BJ (cell line): ENCODE measurements at regions not wholly inside any gene's neighbourhood (a gene's known extent, or its start where the extent isn't known, plus 50 kb on each side); places are given as distances from the start of the nearest gene placed in this dataset.

ENCODE experiments used
- CTCF ChIA-PET: fragments of 350-600 bp; formaldehyde crosslinking; extraction: SDS; loops from one replicate; lab custom pipeline; 2021; ENCODE audit warnings: antibody characterized with exemption, inconsistent platforms; lab: Yijun Ruan, JAX
- POLR2A ChIA-PET: fragments of 300-600 bp; sonication (Branson Sonifier 250); formaldehyde crosslinking; extraction: SDS; loops from one replicate; lab custom pipeline; 2021; ENCODE audit warnings: antibody characterized with exemption; lab: Charles Lee
- DNase-seq: peaks from one replicate; pipeline ENCODE4 v3.0.0-alpha.2; 2011; ENCODE audit warnings: low read depth
- H3K27me3 ChIP-seq: 2 replicates; pipeline ENCODE4 v1.6.0; 2011; ENCODE audit warnings: low read length; ENCODE audit not compliant: control insufficient read depth, insufficient read depth
- H3K36me3 ChIP-seq: 2 replicates; pipeline ENCODE4 v1.5.1; 2011; ENCODE audit warnings: low read length; ENCODE audit not compliant: control insufficient read depth, insufficient read depth
- H3K4me3 ChIP-seq: 2 replicates; pipeline ENCODE4 v1.5.1; 2011; ENCODE audit warnings: low read depth, mild to moderate bottlenecking, control low read depth, low read length
- TF ChIP-seq, protein P1 (sequence below): IDR thresholded peaks from 2 replicates; pipeline ENCODE4 v1.5.1; 2011; ENCODE audit warnings: low read depth, mild to moderate bottlenecking, control low read depth, inconsistent platforms, low read length, moderate library complexity; ENCODE audit not compliant: insufficient read depth

DNA sequence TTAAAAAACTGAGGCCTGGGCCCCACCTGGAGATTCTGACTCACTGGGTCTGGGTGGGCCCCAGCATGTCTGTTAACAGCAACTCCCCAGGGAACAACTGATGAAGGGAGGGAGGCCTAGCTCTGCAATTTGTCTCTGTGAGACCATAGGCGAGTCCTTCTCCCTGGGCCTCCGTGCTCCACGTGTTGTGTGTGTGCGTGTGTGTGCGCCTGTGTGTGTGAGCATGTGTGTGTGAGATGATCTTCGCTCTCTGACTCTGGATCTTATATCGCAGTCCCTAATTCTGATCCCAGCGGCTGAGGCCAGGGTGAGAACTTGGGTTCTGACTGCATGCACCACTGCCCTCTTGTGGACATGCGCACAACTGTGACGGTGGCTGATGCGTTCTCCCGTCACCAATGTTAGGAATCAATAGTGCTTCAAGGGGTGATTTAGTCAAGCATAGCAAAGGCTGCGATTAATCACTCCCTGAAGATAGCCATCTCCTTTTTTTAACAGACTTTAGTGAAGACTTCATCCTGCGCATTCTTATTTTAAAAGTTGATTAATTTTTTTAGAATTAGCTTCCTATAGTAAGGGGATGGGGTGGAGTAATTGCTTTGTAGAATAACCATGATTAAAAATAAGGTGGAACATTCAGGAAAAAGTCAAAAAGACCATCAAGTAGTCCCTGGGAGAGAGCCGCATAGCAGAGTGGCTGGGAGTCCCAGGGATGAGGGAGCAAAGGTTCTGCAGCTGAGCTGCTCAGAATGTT is 62.4 kb upstream of the USP24 start:
- Histone ChIP-seq H3K36me3 (no peaks in the 10 kb centered on the region), H3K27me3 (no peaks in the 10 kb centered on the region), H3K4me3 (no peak overlapping the region)
- CTCF ChIA-PET = interaction anchor here (0.6 to 5.5 kb wide), 28 partner anchors 10 to 1543 kb away, joined by 3 to 131 read pairs (median 4); no protein-coding TSS in a partner anchor
- POLR2A ChIA-PET = no interaction called here
- TF ChIP-seq, protein P1, sequence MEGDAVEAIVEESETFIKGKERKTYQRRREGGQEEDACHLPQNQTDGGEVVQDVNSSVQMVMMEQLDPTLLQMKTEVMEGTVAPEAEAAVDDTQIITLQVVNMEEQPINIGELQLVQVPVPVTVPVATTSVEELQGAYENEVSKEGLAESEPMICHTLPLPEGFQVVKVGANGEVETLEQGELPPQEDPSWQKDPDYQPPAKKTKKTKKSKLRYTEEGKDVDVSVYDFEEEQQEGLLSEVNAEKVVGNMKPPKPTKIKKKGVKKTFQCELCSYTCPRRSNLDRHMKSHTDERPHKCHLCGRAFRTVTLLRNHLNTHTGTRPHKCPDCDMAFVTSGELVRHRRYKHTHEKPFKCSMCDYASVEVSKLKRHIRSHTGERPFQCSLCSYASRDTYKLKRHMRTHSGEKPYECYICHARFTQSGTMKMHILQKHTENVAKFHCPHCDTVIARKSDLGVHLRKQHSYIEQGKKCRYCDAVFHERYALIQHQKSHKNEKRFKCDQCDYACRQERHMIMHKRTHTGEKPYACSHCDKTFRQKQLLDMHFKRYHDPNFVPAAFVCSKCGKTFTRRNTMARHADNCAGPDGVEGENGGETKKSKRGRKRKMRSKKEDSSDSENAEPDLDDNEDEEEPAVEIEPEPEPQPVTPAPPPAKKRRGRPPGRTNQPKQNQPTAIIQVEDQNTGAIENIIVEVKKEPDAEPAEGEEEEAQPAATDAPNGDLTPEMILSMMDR = peak; percentile 87
- DNase-seq = no peak

DNA sequence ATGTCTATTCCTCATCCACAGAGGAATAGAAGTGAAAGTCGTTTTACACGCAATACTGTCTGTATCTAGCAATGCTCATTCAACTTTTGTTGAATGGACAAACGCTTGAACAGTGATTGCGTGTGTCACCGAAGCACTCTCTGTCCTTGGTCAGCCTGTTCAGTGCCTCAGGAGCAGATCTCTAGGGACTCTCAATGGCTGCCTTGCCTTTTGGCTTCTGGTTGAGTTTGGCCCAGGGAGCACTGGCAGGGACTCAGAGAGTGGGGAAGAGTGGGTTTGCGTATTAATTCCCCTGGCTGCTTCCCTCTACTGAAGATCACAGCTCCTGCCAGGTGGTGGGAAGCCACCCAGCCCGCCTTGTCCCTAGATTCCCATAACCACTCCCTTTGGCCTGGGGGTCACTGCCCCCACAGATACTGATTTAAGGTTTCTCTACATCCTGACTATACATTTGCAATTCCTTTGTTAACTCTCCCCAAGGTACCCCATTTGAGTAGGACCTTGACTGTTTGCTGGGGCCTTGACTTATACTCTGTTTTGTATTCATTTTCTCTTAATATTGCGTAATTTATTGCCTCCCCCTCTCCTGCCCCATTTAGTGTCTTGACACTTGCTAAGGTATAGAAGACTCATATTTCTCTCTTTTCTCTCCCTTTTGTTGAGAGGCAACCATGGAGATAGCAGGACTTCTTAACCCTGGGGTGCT is 61.7 kb upstream of the USP24 start:
- DNase-seq = no peak
- ChIA-PET CTCF (interaction anchor here (0.6 to 5.5 kb wide), 18 partner anchors 9 to 1544 kb away, joined by 3 to 131 read pairs (median 4); no protein-coding TSS in a partner anchor), POLR2A (no interaction called here)
- no peak overlapping the region for H3K4me3 ChIP-seq
- no peaks in the 10 kb centered on the region for H3K36me3 ChIP-seq
- TF ChIP-seq, protein P1 = no peak
- H3K27me3 ChIP-seq = no peaks in the 10 kb centered on the region

DNA sequence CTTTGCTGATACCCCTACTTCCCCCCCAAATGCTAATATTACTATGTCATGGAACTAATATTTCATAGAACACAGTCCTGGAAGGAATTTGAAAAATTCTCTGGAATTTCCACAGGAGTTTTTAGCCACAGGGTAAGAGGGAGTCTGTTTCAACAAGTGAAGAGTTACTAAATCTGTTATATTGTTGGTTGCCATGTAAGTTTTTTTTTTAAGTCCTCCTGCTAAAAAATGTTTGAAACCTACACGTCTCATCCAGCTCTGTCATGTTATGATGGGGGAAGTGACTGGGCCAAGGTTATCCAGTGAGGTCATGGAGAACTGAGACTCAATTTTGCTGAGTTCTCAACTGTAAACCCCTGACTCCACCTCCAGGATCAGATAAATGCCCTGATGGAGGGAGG is 60.8 kb upstream of the USP24 start:
- H3K4me3 ChIP-seq = no peak overlapping the region
- ChIA-PET CTCF (interaction anchor here (1.5 to 2.9 kb wide), 2 partner anchors 137 to 146 kb away, joined by 9 to 14 read pairs; no protein-coding TSS in a partner anchor), POLR2A (no interaction called here)
- TF ChIP-seq, protein P1 = no peak
- H3K36me3 ChIP-seq = no peaks in the 10 kb centered on the region
- no peak for DNase-seq
- no peaks in the 10 kb centered on the region for H3K27me3 ChIP-seq

DNA sequence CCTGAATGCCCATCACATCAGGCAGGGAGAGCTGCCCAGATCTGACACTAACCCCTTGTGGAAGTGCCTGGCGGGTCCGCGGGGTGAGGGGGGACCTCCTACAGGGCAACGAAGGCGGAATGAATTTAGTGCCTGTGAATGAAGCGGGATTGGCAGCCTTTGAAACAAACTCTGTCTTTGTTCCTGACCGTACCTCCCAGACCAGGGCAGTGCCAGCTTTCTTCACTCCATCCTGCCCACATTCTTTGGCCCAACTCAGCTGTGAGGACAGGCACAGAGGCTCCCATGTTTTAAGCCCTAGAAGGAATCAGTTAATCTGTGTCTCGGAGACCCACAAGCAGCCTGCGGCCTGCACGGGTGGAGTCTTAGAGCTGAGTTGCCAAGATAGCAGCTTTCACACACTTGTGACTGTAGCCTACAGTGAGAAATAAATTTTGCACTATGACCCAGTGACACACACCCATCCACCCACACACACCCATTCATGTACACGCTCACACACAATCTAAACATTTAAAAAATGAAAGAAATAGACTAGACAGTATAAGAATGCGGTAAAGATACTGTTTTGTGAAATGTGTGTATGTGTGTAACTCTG is 60.1 kb upstream of the USP24 start:
- CTCF ChIA-PET = interaction anchor here (0.9 to 2.9 kb wide), 3 partner anchors 134 to 145 kb away, joined by 3 to 14 read pairs (median 9); no protein-coding TSS in a partner anchor
- no peak for DNase-seq
- Histone ChIP-seq H3K4me3 (no peak overlapping the region), H3K36me3 (no peaks in the 10 kb centered on the region), H3K27me3 (no peaks in the 10 kb centered on the region)
- TF ChIP-seq, protein P1 = no peak
- POLR2A ChIA-PET = no interaction called here

DNA sequence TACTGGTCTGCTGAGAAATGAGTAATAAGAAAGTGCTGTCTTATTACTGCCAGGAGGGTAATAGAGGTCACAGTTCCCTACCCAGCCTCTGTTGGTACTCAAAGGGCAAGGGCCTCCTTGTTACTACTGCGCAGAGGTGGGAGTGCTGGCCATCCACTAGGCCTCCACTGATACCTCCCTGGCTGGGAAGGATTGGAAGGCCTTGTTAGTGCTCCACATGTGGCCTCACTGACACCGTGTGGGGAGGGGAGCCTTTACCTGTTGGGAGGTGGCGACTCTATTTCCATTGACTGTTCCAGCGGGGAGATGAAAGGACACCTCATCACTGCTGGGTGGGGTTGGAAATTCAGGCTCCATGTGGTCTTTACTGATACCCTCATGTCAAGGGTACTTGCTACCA is 57.8 kb upstream of the USP24 start:
- Histone ChIP-seq H3K27me3 (no peaks in the 10 kb centered on the region), H3K4me3 (no peak overlapping the region), H3K36me3 (no peaks in the 10 kb centered on the region)
- TF ChIP-seq, protein P1 = no peak
- ChIA-PET POLR2A (no interaction called here), CTCF (no interaction called here)
- no peak for DNase-seq
